Lung (tissue), 11 donors: ENCODE measurements at regions not wholly inside any gene's neighbourhood (a gene's known extent, or its start where the extent isn't known, plus 50 kb on each side); places are given as distances from the start of the nearest gene placed in this dataset.

Experiments used
- ATAC-seq: fragments of 200-7000 bp; cut with Tn5 transposase; one replicate; pipeline ENCODE4 v1.9.1; 2020; ENCODE audit warnings: moderate number of reproducible peaks; ENCODE audit not compliant: insufficient read depth, low FRiP score
- DNase-seq, 3 donors: peaks; one replicate each; pipeline ENCODE4 v3.0.0-alpha.2; 2013 to 2017
- H3K27ac ChIP-seq, 2 donors: one replicate each; pipeline ENCODE4 v1.5.1; 2013; ENCODE audit warnings: mild to moderate bottlenecking in 2 of 2, moderate library complexity in 2 of 2, control low read depth in 1 of 2, inconsistent platforms in 1 of 2, low read depth in 1 of 2, low read length in 1 of 2
- H3K27me3 ChIP-seq, 3 donors: one replicate each; pipeline ENCODE4 v1.5.1; 2013; ENCODE audit warnings: low read length in 2 of 3; ENCODE audit not compliant: control insufficient read depth in 3 of 3, insufficient read depth in 3 of 3
- H3K36me3 ChIP-seq, 4 donors: one replicate each; pipeline ENCODE4 v1.5.1; 2013; ENCODE audit warnings: low read length in 4 of 4, mild to moderate bottlenecking in 1 of 4, moderate library complexity in 1 of 4; ENCODE audit not compliant: control insufficient read depth in 4 of 4, insufficient read depth in 4 of 4
- H3K4me1 ChIP-seq, 5 donors: one replicate each; pipeline ENCODE4 v1.5.1; 2013; ENCODE audit warnings: low read length in 5 of 5, mild to moderate bottlenecking in 2 of 5, moderate library complexity in 1 of 5; ENCODE audit not compliant: control insufficient read depth in 5 of 5, insufficient read depth in 5 of 5
- H3K4me3 ChIP-seq: one replicate; pipeline ENCODE4 v1.5.1; 2013; ENCODE audit warnings: mild to moderate bottlenecking, control low read depth, moderate library complexity
- H3K9ac ChIP-seq, 2 donors: one replicate each; pipeline ENCODE4 v1.5.1; 2013; ENCODE audit warnings: low read length in 2 of 2, control low read depth in 1 of 2; ENCODE audit not compliant: insufficient read depth in 1 of 2
- H3K9me3 ChIP-seq, 4 donors: one replicate each; pipeline ENCODE4 v1.5.1; 2013; ENCODE audit warnings: low read length in 3 of 4, mild to moderate bottlenecking in 1 of 4, moderate library complexity in 1 of 4; ENCODE audit not compliant: control insufficient read depth in 4 of 4, insufficient read depth in 3 of 4
- WGBS, 2 donors: extraction: QIAGEN DNeasy Blood & Tissue Kit; methylation state at CpG; one replicate each; pipeline ENCODE4 v1.1.7; 2013; 5-methylcytosine and 5-hydroxymethylcytosine counted together
- TF ChIP-seq, protein P1 (sequence below): IDR thresholded peaks from 2 replicates; pipeline ENCODE4 v1.5.1; 2012; ENCODE audit warnings: mild to moderate bottlenecking; ENCODE audit errors: control extremely low read depth, extremely low read depth
- donor health status: control.
- donor health status: control.
- donor health status: Bipolar disorder and iron deficiency.
- donor health status: healthy.
- donor health status: DM: yes; HTN: yes; CAD: no.

DNA sequence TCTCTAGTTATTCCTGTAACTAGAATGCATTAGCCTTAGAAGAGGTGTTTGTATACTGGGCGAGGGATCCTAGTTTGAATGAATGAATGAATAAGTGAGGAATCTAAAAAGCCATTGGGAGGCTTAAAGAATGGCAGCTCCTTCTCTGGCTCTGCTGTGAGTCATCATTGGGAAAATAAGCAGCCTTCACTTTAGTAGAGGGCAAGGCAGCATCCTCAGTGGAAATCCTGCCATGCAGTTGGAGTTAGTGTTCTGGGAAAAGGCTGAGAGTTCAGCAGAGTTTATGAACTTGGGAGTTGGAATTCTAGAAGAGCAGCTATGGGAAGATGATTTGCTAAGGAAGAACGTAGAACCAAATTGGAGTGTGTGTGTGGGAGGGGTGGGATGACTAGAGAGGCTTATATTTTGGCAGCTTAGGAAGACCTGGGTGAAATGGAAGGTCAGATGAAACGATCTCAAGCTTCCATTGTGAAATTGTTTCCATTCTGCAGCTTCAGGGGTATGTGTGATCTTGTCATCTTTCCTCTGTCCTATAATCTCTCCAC, 120.8 kb downstream of the PTCSC3 start:
- 65 to 70% methylated on average over 3 of the region's 3 CpGs for WGBS, 2 donors
- no peak for DNase-seq
- no peaks in the 10 kb centered on the region for H3K36me3 ChIP-seq

DNA sequence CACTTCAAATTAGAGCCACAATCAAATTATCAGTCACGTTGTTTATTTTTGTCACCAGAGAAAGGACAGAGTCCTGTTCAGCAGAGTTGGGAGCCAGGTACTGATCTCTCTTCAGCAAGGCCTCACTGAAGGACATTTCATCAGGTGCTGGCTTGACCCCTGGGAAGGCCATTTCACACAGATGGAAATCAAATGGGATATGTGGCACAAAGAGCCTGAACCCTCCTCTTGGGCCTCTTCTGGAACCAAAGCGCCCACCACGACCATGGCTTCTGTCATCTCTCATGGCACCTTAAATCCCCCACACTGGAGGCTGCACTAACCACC, 121.5 kb downstream of the PTCSC3 start:
- no peak for ATAC-seq
- TF ChIP-seq, protein P1, sequence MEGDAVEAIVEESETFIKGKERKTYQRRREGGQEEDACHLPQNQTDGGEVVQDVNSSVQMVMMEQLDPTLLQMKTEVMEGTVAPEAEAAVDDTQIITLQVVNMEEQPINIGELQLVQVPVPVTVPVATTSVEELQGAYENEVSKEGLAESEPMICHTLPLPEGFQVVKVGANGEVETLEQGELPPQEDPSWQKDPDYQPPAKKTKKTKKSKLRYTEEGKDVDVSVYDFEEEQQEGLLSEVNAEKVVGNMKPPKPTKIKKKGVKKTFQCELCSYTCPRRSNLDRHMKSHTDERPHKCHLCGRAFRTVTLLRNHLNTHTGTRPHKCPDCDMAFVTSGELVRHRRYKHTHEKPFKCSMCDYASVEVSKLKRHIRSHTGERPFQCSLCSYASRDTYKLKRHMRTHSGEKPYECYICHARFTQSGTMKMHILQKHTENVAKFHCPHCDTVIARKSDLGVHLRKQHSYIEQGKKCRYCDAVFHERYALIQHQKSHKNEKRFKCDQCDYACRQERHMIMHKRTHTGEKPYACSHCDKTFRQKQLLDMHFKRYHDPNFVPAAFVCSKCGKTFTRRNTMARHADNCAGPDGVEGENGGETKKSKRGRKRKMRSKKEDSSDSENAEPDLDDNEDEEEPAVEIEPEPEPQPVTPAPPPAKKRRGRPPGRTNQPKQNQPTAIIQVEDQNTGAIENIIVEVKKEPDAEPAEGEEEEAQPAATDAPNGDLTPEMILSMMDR: no peak

More for the DNA sequence above, 120.8 kb downstream of the PTCSC3 start:
- no peaks in the 10 kb centered on the region for H3K4me1 ChIP-seq
- TF ChIP-seq, protein P1: no peak
- H3K9me3 ChIP-seq: no peaks in the 10 kb centered on the region
- no peak overlapping the region for H3K4me3 ChIP-seq
- no peaks in the 10 kb centered on the region for H3K27me3 ChIP-seq
- no peak for ATAC-seq
- no peak overlapping the region for H3K27ac ChIP-seq
- no peak overlapping the region for H3K9ac ChIP-seq

DNA sequence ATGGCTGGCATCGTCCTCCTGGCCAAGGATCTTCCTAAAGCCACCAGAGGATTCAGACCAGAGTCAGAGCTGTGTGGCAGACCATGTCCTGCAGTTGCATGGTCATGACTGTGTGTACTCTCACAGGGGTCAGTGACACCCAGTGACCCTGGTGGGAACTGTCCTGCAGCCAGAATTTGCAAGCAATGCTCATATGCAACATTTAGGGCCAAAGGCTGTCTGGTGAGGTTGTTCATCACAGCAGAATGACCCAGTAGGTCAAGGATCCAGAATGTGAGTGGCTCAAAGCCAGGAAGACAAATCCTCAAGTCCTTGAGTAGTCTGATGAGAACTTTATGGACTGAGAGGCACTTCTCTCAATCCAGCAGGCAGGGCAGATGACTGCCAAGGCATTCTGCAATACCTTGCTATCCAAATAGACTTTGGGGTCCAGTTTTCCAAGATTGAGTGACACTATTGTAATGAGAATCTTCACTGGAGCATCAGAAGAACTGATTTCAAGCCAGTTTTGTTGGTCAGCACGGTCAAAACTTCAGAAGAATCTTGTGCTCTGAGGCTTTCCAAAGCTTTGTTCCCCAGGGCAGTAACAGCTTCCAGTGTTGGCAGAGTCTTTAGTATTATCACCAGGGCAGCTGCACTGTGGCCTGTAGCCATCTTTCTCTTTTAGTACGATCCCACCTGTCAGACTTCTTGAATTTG, 122.0 kb downstream of the PTCSC3 start:
- TF ChIP-seq, protein P1: no peak
- Histone ChIP-seq H3K27ac (no peak overlapping the region), H3K36me3 (no peaks in the 10 kb centered on the region), H3K4me3 (no peak overlapping the region), H3K4me1 (no peaks in the 10 kb centered on the region), H3K27me3 (no peaks in the 10 kb centered on the region), H3K9ac (no peak overlapping the region), H3K9me3 (no peaks in the 10 kb centered on the region)
- ATAC-seq (no peak), DNase-seq (no peak)
- WGBS, 2 donors: 71 to 83% methylated on average over 3 of the region's 3 CpGs

More for the DNA sequence above, 121.5 kb downstream of the PTCSC3 start:
- 85% methylated on average over 3 of the region's 3 CpGs for WGBS, 2 donors
- Histone ChIP-seq H3K27me3 (no peaks in the 10 kb centered on the region), H3K27ac (no peak overlapping the region), H3K4me3 (no peak overlapping the region), H3K36me3 (no peaks in the 10 kb centered on the region), H3K4me1 (no peaks in the 10 kb centered on the region), H3K9me3 (no peaks in the 10 kb centered on the region), H3K9ac (no peak overlapping the region)
- no peak for DNase-seq

DNA sequence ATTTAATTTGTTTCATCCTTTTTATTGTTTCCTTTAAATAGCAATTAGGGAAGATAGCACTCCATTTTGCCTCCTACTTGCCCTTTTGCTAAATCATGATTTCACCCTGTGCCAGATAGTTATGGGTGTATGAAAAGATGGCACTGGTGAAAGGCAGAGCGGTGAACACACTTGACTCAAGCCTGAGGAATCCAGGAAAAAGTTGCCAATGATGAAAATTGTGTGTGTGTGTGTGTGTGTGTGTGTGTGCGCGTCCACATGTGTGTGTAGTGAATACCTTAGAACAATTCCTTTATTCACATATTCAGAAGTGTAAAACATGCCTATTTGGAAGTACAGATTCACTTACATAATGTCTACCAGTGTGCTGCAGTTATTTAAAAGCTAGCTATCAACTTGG, 123.8 kb downstream of the PTCSC3 start:
- Histone ChIP-seq H3K9ac (no peak overlapping the region), H3K27me3 (no peaks in the 10 kb centered on the region), H3K9me3 (no peaks in the 10 kb centered on the region), H3K27ac (no peak overlapping the region), H3K36me3 (no peaks in the 10 kb centered on the region), H3K4me3 (no peak overlapping the region), H3K4me1 (no peaks in the 10 kb centered on the region)
- ATAC-seq (no peak), DNase-seq (no peak)
- TF ChIP-seq, protein P1: no peak
- WGBS, 2 donors: 82 to 88% methylated on average over 3 of the region's 3 CpGs
